NCI-H2227 (cell line): ENCODE measurements at regions not wholly inside any gene's neighbourhood (a gene's known extent, or its start where the extent isn't known, plus 50 kb on each side); places are given as distances from the start of the nearest gene placed in this dataset.

ENCODE experiments used
- DNase-seq: peaks from one replicate; lab custom pipeline; 2025; ENCODE audit not compliant: unreplicated experiment; lab: John Stamatoyannopoulos, UW

GRCh38 chr1:98002288-98002687 is 81.5 kb upstream of the DPYD start:
- DNase-seq = no peak

GRCh38 chr1:98001764-98002163 is 80.9 kb upstream of the DPYD start:
- DNase-seq = no peak

- DNase-seq = no peak
Measured at GRCh38 chr1:97999320-97999719, 78.5 kb upstream of the DPYD start.

- DNase-seq = no peak
Measured at GRCh38 chr1:97996880-97997279, 76.0 kb upstream of the DPYD start.

GRCh38 chr1:97989094-97989680 is 68.4 kb upstream of the DPYD start:
- no peak for DNase-seq

- DNase-seq = no peak
Measured at GRCh38 chr1:97986041-97987005, 65.5 kb upstream of the DPYD start.

GRCh38 chr1:97983126-97983525 is 62.3 kb upstream of the DPYD start:
- no peak for DNase-seq

GRCh38 chr1:97980530-97980929 is 59.7 kb upstream of the DPYD start:
- no peak for DNase-seq

GRCh38 chr1:97976801-97977200 is 56.0 kb upstream of the DPYD start:
- DNase-seq = no peak
